Activated T-cell treated with anti-CD3 and anti-CD28 coated beads for 48 hours (primary cell): ENCODE measurements at regions not wholly inside any gene's neighbourhood (a gene's known extent, or its start where the extent isn't known, plus 50 kb on each side); places are given as distances from the start of the nearest gene placed in this dataset.

Source experiments
- DNase-seq: peaks from one replicate; pipeline ENCODE4 v3.0.0-alpha.2; 2020; ENCODE audit warnings: low read depth

- DNase-seq, result no peak
Observed at GRCh38 chr12:130216031-130216430, 53.8 kb downstream of the FZD10 start.

- DNase-seq, result no peak
Observed at GRCh38 chr12:130218682-130219081, 56.4 kb downstream of the FZD10 start.

GRCh38 chr12:130219929-130220705, 57.9 kb downstream of the FZD10 start:
- DNase-seq, result no peak

DNA sequence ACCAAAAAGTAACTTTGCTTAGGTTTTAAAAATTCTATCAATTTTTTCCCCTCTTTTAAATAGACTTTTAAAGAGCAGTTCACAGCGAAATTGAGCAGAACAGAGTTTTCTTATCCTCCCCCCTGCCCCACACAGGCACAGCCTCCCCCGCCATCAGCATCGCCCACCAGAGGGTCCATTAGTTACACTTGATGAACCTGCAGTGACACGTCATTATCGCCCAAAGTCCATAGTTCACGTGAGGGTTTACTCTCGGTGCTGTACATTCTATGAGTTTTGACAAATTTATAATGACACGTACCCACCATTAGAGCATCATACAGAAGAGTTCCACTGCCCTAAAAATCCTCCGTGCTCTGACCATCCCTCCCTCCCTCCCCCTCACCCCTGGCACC, 58.4 kb downstream of the FZD10 start:
- no peak for DNase-seq

DNA sequence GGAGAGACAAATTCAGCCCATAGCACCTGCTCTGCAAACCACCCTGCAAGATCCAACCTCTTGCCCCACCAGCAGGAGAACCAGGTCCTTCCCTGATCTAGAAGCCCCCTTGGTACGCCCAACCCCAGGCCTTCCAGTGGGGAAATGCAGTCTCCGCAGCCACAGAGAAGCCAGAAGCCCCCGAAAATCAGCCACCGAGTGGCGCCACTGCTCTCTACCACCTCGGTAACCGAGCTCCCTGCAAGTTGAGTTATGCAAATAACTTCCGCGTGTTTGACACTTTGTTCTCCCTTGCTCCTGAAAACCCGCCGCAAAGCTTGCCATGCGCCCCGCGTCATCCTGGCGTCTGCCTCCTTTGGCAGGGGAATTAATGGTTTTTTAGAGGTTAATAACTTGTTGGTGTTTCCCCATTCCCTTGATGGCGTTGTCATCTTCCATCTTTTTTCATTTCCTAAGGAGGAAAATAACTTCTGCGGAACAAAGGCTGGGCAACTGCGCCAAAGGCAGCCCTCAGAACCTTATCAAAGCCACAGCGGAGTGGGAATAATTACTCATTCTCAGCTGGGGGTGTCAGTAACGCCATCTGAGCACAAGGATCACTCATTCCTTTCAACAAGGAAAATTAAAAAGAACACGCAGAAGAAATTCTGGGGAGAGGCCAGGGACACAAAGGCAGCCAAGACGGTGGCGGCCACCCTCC, 60.4 kb downstream of the FZD10 start:
- DNase-seq, result no peak

GRCh38 chr12:130223767-130224244, 61.5 kb downstream of the FZD10 start:
- DNase-seq, result no peak

DNA sequence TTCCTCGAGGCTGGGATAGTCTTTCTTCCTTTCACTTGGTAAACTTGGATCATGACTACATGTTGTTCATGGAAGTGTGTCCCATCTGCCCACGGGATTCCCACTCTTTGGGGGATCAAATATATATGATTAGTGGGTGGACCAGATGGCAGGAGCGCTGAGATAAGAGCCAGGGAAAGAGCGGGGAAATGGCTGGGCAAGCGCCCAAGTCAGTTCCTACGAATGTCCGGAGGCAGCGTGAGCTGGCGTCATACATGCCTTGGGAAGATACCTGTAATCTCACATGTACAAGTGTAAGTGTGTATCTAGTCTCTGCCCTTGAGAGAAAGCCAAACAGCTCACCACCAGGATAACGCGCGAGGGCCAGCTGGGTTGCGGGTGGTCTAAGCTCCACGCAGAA, 62.3 kb downstream of the FZD10 start:
- DNase-seq, result no peak

- no peak for DNase-seq
Observed at GRCh38 chr12:130225347-130225746, 63.1 kb downstream of the FZD10 start.

DNA sequence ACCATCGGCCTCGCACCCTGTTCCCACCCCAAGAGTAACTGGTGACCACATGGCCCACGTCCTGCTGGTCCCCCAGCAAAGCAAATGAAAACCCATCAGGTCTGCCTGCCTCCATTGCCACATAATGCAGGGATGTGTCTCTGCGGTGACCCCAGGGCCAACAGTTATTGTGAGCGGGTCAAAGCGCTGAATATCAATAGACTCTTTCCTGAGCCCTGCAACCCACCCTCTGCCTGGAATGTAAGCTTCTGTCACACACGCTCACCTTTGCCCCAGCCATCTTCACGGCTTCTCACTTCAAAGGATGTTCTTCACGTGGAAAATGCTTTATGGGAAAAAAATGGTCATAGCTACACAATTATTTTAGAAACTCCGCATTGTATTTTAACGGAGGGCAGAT, 63.9 kb downstream of the FZD10 start:
- DNase-seq, result no peak

DNA sequence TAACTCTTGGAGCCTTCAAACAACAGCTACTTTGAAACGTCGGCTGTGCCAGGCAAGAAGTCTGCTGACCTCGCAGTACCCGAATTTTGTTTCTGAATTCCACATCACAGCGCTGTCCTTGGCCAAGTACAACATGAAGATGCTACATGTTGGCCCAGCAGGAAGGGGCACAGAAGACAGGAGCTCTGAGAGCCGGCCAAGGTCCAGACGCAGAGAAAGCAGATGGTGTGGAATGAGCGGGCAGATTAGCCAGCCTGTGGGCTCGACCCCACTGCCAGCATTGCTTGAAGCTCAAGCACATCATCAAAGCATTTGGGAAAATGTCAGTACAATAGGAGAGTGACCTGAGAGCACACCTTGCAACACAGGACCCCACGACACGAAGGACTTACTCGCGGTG, 64.5 kb downstream of the FZD10 start:
- no peak for DNase-seq

DNA sequence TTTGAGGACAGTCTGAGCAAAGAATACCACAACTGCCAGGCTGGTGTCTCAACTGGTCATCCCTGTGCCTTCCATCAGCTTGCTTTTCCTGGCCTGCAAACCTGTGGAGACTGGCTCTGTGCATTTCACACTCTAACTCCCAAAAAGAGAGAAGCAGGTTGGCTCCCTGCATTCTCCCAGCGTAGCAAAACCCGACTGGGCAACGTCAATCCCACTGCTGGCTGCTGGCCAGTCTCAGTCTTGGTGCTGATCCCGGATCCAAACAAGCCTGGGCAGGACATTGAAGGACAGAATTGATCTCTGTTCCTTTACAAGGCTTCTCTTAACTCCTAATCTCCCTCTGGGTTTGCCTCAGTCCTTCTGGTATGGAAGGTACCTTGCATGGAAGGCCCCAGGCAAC, 65.4 kb downstream of the FZD10 start:
- DNase-seq, result no peak

GRCh38 chr12:130236446-130236845, 74.2 kb downstream of the FZD10 start:
- DNase-seq, result no peak

GRCh38 chr12:130240831-130241590, 78.7 kb downstream of the FZD10 start:
- no peak for DNase-seq

GRCh38 chr12:130242506-130242905, 80.2 kb downstream of the FZD10 start:
- DNase-seq, result no peak

DNA sequence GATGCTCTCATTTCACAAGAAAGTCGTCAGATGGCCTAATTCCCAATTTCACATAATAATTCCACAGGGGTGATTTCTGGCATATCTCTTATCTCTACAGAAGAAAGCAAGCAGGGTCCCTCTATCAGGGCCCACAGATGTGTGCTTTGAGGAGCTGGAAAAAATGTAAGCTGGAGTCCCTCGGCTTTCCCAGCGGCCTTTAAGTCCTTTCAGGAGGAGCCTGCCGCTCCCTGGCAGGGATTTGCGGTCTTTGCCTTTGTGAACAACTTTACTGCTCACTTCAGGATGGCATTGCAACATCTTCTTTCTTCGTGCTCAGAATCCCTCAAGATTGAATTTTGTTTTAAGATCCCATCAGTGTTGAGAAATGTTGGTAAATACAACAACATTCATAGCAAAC, 83.0 kb downstream of the FZD10 start:
- DNase-seq, result no peak

DNA sequence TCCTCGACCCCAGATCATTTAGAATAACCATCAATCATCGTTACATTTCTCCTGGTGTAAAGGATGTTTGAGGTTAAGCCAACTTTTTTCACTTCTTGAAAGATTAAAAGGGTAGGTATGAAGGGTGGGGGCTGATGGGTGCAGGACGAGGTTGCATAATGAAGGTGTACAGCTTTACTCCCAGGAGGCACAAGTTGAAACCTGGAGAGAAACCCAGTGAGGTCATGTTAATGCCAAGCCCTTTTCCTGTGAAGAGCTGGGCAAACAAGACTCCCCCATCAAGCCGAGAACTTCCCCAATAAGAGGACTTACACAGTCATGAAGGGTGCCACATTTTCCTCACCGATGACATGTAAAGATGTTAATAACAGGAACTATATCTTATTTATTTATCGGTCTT, 84.3 kb downstream of the FZD10 start:
- DNase-seq, result no peak

DNA sequence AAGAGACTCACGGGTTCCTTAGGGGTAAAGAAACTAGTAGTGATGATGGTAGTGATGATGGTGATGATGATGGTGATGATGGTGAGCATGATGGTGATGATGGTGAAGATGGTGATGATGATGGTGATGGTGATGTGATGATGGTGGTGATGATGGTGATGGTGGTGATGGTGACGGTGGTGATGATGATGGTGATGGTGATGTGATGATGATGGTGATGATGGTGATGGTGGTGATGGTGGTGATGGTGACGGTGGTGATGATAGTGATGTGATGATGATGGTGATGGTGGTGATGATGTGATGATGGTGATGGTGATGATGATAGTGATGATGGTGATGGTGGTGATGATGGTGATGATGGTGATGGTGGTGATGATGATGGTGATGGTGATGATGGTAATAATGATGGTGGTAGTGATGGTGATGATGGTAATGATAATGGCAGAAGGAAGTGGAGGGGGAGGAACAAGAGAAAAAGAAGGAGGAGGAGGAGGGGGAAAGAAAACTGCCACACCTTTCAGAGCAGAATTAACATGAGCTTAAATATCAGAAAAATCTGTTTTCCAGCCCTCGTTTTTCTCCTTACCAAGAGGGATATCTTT, 85.5 kb downstream of the FZD10 start:
- DNase-seq, result no peak

GRCh38 chr12:130249376-130249775, 87.1 kb downstream of the FZD10 start:
- DNase-seq, result no peak

- no peak for DNase-seq
Observed at GRCh38 chr12:130251236-130251780, 86.4 kb upstream of the PIWIL1 start.

- no peak for DNase-seq
Observed at GRCh38 chr12:130253866-130254265, 83.8 kb upstream of the PIWIL1 start.

GRCh38 chr12:130254461-130255276, 83.0 kb upstream of the PIWIL1 start:
- DNase-seq, result no peak
